PC-9 (cell line): ENCODE measurements at regions not wholly inside any gene's neighbourhood (a gene's known extent, or its start where the extent isn't known, plus 50 kb on each side); places are given as distances from the start of the nearest gene placed in this dataset.

Experiments
- BruUV-seq: library from RNA; stranded (reverse); fragments of 400-500 nt; replicated peaks from 2 replicates; lab custom pipeline; 2021; lab: Mats Ljungman, UMichigan
- CTCF ChIA-PET: fragments of 300-600 bp; sonication (Branson Sonifier 250); formaldehyde crosslinking; loops from one replicate; lab custom pipeline; 2022; ENCODE audit warnings: antibody characterized with exemption; lab: Charles Lee
- POLR2A ChIA-PET: fragments of 300-600 bp; sonication (Branson Sonifier 250); formaldehyde crosslinking; loops from one replicate; lab custom pipeline; 2022; ENCODE audit warnings: antibody characterized with exemption; ENCODE audit not compliant: unreplicated experiment; lab: Charles Lee
- DNase-seq, 2 experiments: peaks; one replicate each; pipeline versions ENCODE4 v3.0.0 to v3.0.0-alpha.2; 2015 to 2022; ENCODE audit warnings: mixed read lengths in 1 of 2
- H2AFZ ChIP-seq: fragments of 200-600 bp; sonication (generic); 2 replicates; pipeline ENCODE4 v1.8.1; 2017; ENCODE audit warnings: antibody characterized with exemption
- H3F3A ChIP-seq: fragments of 200-600 bp; sonication (generic); 2 replicates; pipeline ENCODE4 v1.8.1; 2017; ENCODE audit warnings: antibody characterized with exemption, mild to moderate bottlenecking, low read depth; ENCODE audit not compliant: insufficient read depth
- H3K27ac ChIP-seq: fragments of 200-600 bp; sonication (generic); 2 replicates; pipeline ENCODE4 v1.6.1; 2016; ENCODE audit warnings: mixed run types
- H3K27me3 ChIP-seq: fragments of 200-600 bp; sonication (generic); 2 replicates; pipeline ENCODE4 v1.6.1; 2016; ENCODE audit warnings: low read depth, mixed run types; ENCODE audit not compliant: insufficient read depth
- H3K36me3 ChIP-seq: fragments of 200-600 bp; sonication (generic); 2 replicates; pipeline ENCODE4 v1.6.1; 2016; ENCODE audit warnings: low read depth, mixed run types
- H3K4me1 ChIP-seq: fragments of 200-600 bp; sonication (generic); replicated peaks from 2 replicates; pipeline ENCODE4 v1.6.1; 2016; ENCODE audit warnings: mixed run types; ENCODE audit not compliant: insufficient read depth
- H3K4me2 ChIP-seq: fragments of 200-600 bp; sonication (generic); 2 replicates; pipeline ENCODE4 v1.6.1; 2017; ENCODE audit warnings: mixed run types
- H3K4me3 ChIP-seq: fragments of 200-600 bp; sonication (generic); 2 replicates; pipeline ENCODE4 v1.6.1; 2016; ENCODE audit warnings: mixed run types
- H3K79me2 ChIP-seq: fragments of 200-600 bp; sonication (generic); 2 replicates; pipeline ENCODE4 v1.6.1; 2017; ENCODE audit warnings: low read depth, mixed run types
- H3K9me2 ChIP-seq: fragments of 200-600 bp; sonication (generic); 2 replicates; pipeline ENCODE4 v1.8.1; 2017; ENCODE audit warnings: mild to moderate bottlenecking; ENCODE audit not compliant: insufficient read depth
- H3K9me3 ChIP-seq: fragments of 200-600 bp; sonication (generic); 2 replicates; pipeline ENCODE4 v1.8.1; 2016; ENCODE audit warnings: low read depth; ENCODE audit not compliant: insufficient read depth
- H4K20me1 ChIP-seq: fragments of 200-600 bp; sonication (generic); 2 replicates; pipeline ENCODE4 v1.8.1; 2017; ENCODE audit not compliant: insufficient read depth
- EZH2 ChIP-seq: fragments of 200-600 bp; sonication (generic); IDR thresholded peaks from 2 replicates; pipeline ENCODE4 v1.8.0; 2017; ENCODE audit warnings: antibody characterized with exemption, low read depth
- intact Hi-C: fragments of 100-400 bp; cut with micrococcal nuclease; formaldehyde crosslinking; loops from one replicate; pipeline ENCODE4 v1.10.0; 2022; ENCODE audit not compliant: unreplicated experiment
- TF ChIP-seq, protein P1 (sequence below): fragments of 200-600 bp; sonication (generic); conservative IDR thresholded peaks from 2 replicates; pipeline ENCODE4 v1.6.1; 2017; ENCODE audit warnings: mixed run types, antibody characterized with exemption, mild to moderate bottlenecking, moderate library complexity

DNA sequence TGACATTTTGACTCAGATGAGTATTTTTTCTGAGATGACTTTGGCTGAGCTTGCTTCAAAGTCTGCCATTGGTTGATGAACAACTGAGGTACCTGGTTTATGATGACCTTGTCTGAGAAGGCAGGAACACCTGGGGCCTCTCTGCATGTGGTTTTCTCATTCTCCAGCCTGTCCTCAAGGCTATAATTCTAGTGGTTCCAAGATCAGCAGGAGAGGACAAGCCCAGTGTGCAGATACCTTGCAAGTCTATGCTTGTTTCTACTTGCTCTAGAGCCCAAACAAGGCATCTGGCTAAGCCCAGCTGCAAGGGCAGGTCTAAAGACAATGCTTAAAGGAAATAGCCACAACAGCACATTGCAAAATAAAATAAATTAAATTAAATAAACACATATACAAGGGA is 1100.0 kb downstream of the NLGN4Y start:
- no peak for TF ChIP-seq EZH2
- TF ChIP-seq, protein P1, sequence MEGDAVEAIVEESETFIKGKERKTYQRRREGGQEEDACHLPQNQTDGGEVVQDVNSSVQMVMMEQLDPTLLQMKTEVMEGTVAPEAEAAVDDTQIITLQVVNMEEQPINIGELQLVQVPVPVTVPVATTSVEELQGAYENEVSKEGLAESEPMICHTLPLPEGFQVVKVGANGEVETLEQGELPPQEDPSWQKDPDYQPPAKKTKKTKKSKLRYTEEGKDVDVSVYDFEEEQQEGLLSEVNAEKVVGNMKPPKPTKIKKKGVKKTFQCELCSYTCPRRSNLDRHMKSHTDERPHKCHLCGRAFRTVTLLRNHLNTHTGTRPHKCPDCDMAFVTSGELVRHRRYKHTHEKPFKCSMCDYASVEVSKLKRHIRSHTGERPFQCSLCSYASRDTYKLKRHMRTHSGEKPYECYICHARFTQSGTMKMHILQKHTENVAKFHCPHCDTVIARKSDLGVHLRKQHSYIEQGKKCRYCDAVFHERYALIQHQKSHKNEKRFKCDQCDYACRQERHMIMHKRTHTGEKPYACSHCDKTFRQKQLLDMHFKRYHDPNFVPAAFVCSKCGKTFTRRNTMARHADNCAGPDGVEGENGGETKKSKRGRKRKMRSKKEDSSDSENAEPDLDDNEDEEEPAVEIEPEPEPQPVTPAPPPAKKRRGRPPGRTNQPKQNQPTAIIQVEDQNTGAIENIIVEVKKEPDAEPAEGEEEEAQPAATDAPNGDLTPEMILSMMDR, result no peak
- Histone ChIP-seq H3K9me2 (no peaks in the 10 kb centered on the region), H3K4me2 (no peak overlapping the region), H3F3A (no peaks in the 10 kb centered on the region), H3K36me3 (no peaks in the 10 kb centered on the region), H3K4me3 (no peak overlapping the region), H3K27me3 (no peaks in the 10 kb centered on the region), H3K9me3 (no peaks in the 10 kb centered on the region), H4K20me1 (no peaks in the 10 kb centered on the region), H3K27ac (no peak overlapping the region), H3K4me1 (no peaks in the 10 kb centered on the region), H3K79me2 (no peaks in the 10 kb centered on the region), H2AFZ (no peak overlapping the region)
- POLR2A ChIA-PET, result no interaction called here
- no peak for DNase-seq
- CTCF ChIA-PET, result no interaction called here
- intact Hi-C loops, result no loop called here
- BruUV-seq, result no TSS peak

DNA sequence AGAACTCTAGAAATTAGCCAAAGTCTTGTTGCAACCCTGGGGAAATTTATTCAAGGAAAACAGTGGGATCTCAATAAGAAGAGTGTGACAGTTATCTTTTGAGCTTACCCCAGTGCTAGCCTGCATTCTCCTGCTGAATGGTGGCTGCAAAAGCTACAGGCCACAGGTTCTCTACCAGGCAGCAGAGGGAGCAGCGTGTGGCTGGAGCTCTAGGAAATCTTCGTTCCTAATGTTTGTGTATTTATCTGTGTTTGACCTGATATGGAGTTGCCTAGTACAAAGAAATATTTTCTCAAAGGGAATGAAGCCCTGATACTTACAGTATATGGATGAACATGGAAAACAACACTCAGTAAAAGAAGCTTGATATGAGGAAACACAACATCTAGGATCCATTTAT is 1100.6 kb downstream of the NLGN4Y start:
- Histone ChIP-seq H3K9me3 (no peaks in the 10 kb centered on the region), H3F3A (no peaks in the 10 kb centered on the region), H2AFZ (no peak overlapping the region), H3K79me2 (no peaks in the 10 kb centered on the region), H3K27me3 (no peaks in the 10 kb centered on the region), H3K27ac (no peak overlapping the region), H4K20me1 (no peaks in the 10 kb centered on the region), H3K4me2 (no peak overlapping the region), H3K4me3 (no peak overlapping the region), H3K4me1 (no peaks in the 10 kb centered on the region), H3K36me3 (no peaks in the 10 kb centered on the region), H3K9me2 (no peaks in the 10 kb centered on the region)
- no peak for DNase-seq
- no TSS peak for BruUV-seq
- intact Hi-C loops, result no loop called here
- CTCF ChIA-PET, result no interaction called here
- POLR2A ChIA-PET, result no interaction called here
- TF ChIP-seq, protein P1, result no peak
- TF ChIP-seq EZH2, result no peak

DNA sequence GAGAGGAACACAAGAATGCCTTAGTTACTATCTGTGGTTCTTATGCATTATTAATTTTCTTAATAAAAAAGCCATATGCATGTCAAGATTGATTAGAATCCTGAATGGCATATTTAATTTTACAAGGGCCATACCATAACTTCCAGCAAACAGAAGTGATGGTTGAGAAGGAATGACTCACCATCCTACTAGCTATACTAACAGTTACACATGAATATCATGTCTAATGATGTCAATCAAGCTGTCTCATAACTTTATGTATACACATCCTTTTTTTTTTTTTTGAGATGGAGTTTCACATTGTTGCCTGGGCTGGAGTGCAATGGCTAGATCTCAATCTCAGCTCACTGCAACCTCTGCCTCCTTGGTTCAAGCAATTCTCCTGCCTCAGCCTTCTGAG is 1123.9 kb downstream of the NLGN4Y start:
- no peak overlapping the region for H2AFZ ChIP-seq
- no peaks in the 10 kb centered on the region for H3K36me3 ChIP-seq
- no peak overlapping the region for H3K4me2 ChIP-seq
- no peaks in the 10 kb centered on the region for H3F3A ChIP-seq
- POLR2A ChIA-PET, result no interaction called here
- CTCF ChIA-PET, result no interaction called here
- BruUV-seq, result no TSS peak
- intact Hi-C loops, result no loop called here
- no peaks in the 10 kb centered on the region for H3K4me1 ChIP-seq
- no peak overlapping the region for H3K27ac ChIP-seq
- no peaks in the 10 kb centered on the region for H3K9me2 ChIP-seq
- H4K20me1 ChIP-seq, result no peaks in the 10 kb centered on the region
- TF ChIP-seq, protein P1, result no peak
- no peak for TF ChIP-seq EZH2
- H3K79me2 ChIP-seq, result no peaks in the 10 kb centered on the region
- H3K4me3 ChIP-seq, result no peak overlapping the region
- H3K27me3 ChIP-seq, result no peaks in the 10 kb centered on the region
- no peak for DNase-seq
- H3K9me3 ChIP-seq, result no peaks in the 10 kb centered on the region
